SU-DHL-6 (cell line): ENCODE measurements at regions not wholly inside any gene's neighbourhood (a gene's known extent, or its start where the extent isn't known, plus 50 kb on each side); places are given as distances from the start of the nearest gene placed in this dataset.
"Not testable (repeated sequence)": the region's sequence is repeated elsewhere in the genome, so short reads cannot be mapped to it uniquely, and the experiment has no call there.

Experiments
- H2AFZ ChIP-seq: fragments of 200-600 bp; sonication (generic); 2 replicates; pipeline ENCODE4 v1.6.1; 2014; ENCODE audit warnings: low read depth, mild to moderate bottlenecking, moderate library complexity, mixed read lengths, antibody characterized with exemption, low read length; ENCODE audit not compliant: severe bottlenecking
- H3F3A ChIP-seq: fragments of 200-600 bp; shearing (Covaris generic); 2 replicates; pipeline ENCODE4 v1.6.0; 2016; ENCODE audit warnings: antibody characterized with exemption, mild to moderate bottlenecking; ENCODE audit not compliant: insufficient read depth
- H3K27ac ChIP-seq: fragments of 200-600 bp; sonication (generic); 2 replicates; pipeline ENCODE4 v1.5.1; 2016; ENCODE audit warnings: low read depth, mild to moderate bottlenecking, low read length, moderate library complexity, mixed read lengths
- H3K27me3 ChIP-seq: fragments of 200-600 bp; sonication (generic), shearing (Covaris generic); 2 replicates; pipeline ENCODE4 v1.6.0; 2014; ENCODE audit warnings: mild to moderate bottlenecking, low read length
- H3K36me3 ChIP-seq: fragments of 200-600 bp; sonication (generic); 2 replicates; pipeline ENCODE4 v1.6.1; 2014; ENCODE audit warnings: mild to moderate bottlenecking, low read length, mixed read lengths
- H3K4me2 ChIP-seq: fragments of 300-600, 200-600 bp; shearing (Covaris generic), sonication (generic); 2 replicates; pipeline ENCODE4 v1.6.0; 2014; ENCODE audit warnings: low read length, low read depth, mild to moderate bottlenecking; ENCODE audit not compliant: poor library complexity, severe bottlenecking
- H3K4me3 ChIP-seq: fragments of 200-600 bp; sonication (generic); 2 replicates; pipeline ENCODE4 v1.5.1; 2014; ENCODE audit warnings: antibody characterized with exemption, low read length, mild to moderate bottlenecking, mixed read lengths; ENCODE audit not compliant: insufficient read depth, poor library complexity, severe bottlenecking
- H3K79me2 ChIP-seq: fragments of 200-600 bp; sonication (generic); 2 replicates; pipeline ENCODE4 v1.6.1; 2014; ENCODE audit warnings: mild to moderate bottlenecking, low read length, moderate library complexity; ENCODE audit not compliant: insufficient read depth
- H3K9ac ChIP-seq: fragments of 200-600 bp; sonication (generic); 2 replicates; pipeline ENCODE4 v1.7.0; 2014; ENCODE audit warnings: mild to moderate bottlenecking, low read length
- H3K9me2 ChIP-seq: fragments of 200-600 bp; sonication (generic); replicated peaks from 2 replicates; pipeline ENCODE4 v1.6.1; 2014; ENCODE audit warnings: low read length; ENCODE audit not compliant: insufficient read depth
- H3K9me3 ChIP-seq: fragments of 200-600 bp; sonication (generic); 2 replicates; pipeline ENCODE4 v1.6.1; 2014; ENCODE audit warnings: low read length, mixed read lengths; ENCODE audit not compliant: insufficient read depth
- H4K20me1 ChIP-seq: fragments of 200-600 bp; sonication (generic); 2 replicates; pipeline ENCODE4 v1.6.1; 2014; ENCODE audit warnings: low read depth, mild to moderate bottlenecking, antibody characterized with exemption, low read length, moderate library complexity, mixed read lengths

DNA sequence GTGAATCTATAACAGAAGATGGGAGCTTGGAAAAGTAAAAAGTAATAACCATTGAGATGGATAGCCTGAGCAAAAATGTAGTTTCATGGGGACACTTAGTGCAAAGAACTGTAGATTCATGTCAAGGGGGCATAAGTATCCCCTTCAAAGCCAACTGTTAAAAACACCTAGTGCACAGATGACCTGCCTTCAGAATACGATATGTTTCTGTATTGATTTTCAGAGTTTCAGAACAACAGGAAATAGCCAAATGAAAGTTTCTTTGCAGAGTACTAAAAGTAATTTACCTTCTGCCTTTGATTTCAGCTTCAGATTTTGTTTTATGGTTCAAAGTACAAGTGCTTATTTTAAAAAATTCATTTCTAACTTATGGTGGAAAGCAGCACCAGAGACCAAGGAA, 593.1 kb downstream of the TTLL7 start:
- not testable (repeated sequence) for H3F3A ChIP-seq, H3K27me3 ChIP-seq, H3K4me3 ChIP-seq, H3K79me2 ChIP-seq, H4K20me1 ChIP-seq, H2AFZ ChIP-seq, H3K9me2 ChIP-seq, H3K36me3 ChIP-seq, H3K9ac ChIP-seq, H3K27ac ChIP-seq, H3K4me2 ChIP-seq, H3K9me3 ChIP-seq

DNA sequence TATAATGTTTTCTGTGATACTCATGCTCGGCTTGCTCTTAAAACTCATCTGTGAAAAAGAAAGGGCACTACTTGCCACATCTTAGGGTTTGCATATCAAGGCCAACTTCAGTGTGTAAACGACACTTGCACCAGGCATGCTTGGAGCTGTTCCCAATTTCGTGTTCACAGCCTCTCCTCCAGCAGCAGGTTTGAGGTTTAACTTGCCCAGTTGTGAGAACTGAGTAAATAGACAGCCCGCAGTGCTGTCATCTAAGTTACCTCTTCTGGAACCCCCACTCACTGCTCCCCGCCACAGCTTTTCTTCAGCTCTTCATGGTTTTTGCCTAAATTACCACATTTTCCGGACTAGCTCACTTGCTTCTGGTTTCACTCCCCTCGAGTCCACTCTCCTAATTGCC, 595.4 kb downstream of the TTLL7 start:
- H4K20me1 ChIP-seq, H3K9ac ChIP-seq, H3K27me3 ChIP-seq, H3F3A ChIP-seq, H2AFZ ChIP-seq, H3K4me2 ChIP-seq, H3K27ac ChIP-seq, H3K9me2 ChIP-seq, H3K79me2 ChIP-seq, H3K4me3 ChIP-seq, H3K36me3 ChIP-seq, H3K9me3 ChIP-seq: not testable (repeated sequence)

DNA sequence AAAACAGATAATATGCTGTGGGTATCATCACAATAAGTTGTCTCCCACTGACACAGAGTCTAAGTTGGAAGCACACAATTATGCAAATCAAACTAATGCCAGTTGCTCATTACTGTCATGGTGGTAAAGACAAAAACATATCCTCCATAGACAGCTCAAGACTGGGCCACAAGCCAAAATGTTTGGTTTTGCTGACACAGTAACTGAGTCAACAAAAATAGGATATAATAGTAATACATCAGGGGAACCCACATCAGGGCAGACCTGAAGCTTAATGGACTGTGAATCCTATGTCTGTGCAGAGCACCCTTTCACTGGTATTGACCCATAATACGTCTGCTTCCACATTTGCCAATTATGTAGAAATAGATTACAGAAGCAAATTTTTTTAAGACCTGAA, 597.8 kb downstream of the TTLL7 start:
- not testable (repeated sequence) for H3F3A ChIP-seq, H3K27ac ChIP-seq, H3K27me3 ChIP-seq, H3K4me3 ChIP-seq, H4K20me1 ChIP-seq, H3K9ac ChIP-seq, H3K9me3 ChIP-seq, H3K4me2 ChIP-seq, H3K9me2 ChIP-seq, H2AFZ ChIP-seq, H3K36me3 ChIP-seq, H3K79me2 ChIP-seq

DNA sequence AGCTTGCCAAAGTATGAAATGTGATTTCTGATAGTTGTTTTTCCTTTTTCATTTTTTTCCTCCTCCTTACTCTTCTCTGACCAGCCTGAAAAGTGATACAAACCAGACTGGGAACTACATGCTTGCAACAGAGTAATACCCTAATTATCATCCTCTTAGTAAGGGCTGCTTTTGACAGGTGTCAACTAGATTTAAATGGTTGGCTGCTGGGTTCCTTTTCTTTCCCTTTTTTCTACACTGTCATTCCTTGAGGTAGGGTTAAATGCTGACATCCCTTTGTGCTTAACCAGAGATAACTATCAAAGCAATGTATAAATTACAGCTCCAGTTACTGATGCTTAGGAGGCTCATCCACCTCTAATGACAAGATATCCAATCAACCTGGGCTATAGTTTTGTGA, 598.8 kb downstream of the TTLL7 start:
- H3K9me2 ChIP-seq, H3K4me2 ChIP-seq, H3K4me3 ChIP-seq, H4K20me1 ChIP-seq, H2AFZ ChIP-seq, H3K36me3 ChIP-seq, H3F3A ChIP-seq, H3K79me2 ChIP-seq, H3K27ac ChIP-seq, H3K9me3 ChIP-seq, H3K27me3 ChIP-seq, H3K9ac ChIP-seq: not testable (repeated sequence)

DNA sequence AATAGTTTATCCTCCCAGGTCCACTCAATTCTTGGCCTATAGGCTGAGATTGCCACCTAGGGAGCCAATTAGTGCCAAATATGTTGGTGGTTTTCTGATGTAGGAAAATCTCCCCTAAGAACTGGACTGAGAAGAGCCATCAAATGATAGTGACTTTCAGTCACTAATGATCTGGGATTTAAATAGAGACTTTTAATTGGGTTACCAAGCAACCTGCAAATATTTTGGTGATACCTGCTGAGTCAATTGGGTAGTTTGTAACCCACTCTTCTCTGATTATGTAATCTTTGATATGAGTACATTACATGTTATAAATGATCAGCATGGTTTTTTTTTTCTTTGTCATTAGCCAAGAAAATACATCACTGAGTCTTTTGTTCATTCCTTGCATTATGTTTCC, 600.8 kb downstream of the TTLL7 start:
- H3F3A ChIP-seq, H3K9me2 ChIP-seq, H3K9me3 ChIP-seq, H3K36me3 ChIP-seq, H4K20me1 ChIP-seq, H3K27me3 ChIP-seq, H3K27ac ChIP-seq, H3K79me2 ChIP-seq, H2AFZ ChIP-seq, H3K4me3 ChIP-seq, H3K9ac ChIP-seq, H3K4me2 ChIP-seq: not testable (repeated sequence)

DNA sequence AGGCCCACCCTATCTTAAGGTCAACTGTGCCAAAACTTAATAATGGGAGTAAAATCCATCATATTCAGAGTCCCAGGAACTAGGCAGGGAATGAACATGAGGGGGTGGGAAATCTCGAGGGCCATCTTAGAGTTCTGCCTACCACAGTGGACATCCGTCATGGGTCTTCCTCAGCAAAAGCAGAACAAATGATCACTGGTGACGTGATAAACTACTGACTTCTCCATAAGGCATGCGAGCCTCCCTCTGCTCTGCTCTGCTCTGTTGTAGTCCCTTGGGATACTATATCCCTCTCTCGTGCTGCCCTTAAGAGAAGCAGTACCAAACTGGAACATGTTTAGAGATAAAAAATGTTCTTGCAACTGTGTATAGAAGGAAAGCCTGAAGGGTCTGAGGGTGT, 603.8 kb downstream of the TTLL7 start:
- H3K9me2 ChIP-seq, H3F3A ChIP-seq, H2AFZ ChIP-seq, H3K4me3 ChIP-seq, H3K9ac ChIP-seq, H4K20me1 ChIP-seq, H3K9me3 ChIP-seq, H3K27ac ChIP-seq, H3K27me3 ChIP-seq, H3K4me2 ChIP-seq, H3K79me2 ChIP-seq, H3K36me3 ChIP-seq: not testable (repeated sequence)

DNA sequence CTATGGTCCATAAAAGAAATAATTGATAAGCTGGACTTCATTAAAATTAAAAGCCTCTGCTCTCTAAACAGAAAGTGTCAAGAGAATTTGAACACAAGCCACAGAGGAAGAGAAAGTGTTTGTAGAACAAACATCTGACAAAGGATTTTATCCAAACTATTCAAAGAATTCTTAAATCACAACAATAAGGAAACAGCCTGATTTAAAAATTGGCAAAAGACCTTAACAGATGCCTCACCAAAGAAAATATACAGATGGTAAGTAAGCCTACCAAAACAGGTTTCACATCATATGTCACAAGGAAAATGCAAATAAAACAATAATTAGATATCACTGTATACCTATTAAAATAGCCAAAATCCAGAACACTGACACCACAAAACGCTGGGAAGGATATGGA, 612.0 kb downstream of the TTLL7 start:
- H3K4me2 ChIP-seq, H4K20me1 ChIP-seq, H3K4me3 ChIP-seq, H3K27ac ChIP-seq, H3F3A ChIP-seq, H3K36me3 ChIP-seq, H3K79me2 ChIP-seq, H3K9me3 ChIP-seq, H3K9me2 ChIP-seq, H3K9ac ChIP-seq, H3K27me3 ChIP-seq, H2AFZ ChIP-seq: not testable (repeated sequence)

DNA sequence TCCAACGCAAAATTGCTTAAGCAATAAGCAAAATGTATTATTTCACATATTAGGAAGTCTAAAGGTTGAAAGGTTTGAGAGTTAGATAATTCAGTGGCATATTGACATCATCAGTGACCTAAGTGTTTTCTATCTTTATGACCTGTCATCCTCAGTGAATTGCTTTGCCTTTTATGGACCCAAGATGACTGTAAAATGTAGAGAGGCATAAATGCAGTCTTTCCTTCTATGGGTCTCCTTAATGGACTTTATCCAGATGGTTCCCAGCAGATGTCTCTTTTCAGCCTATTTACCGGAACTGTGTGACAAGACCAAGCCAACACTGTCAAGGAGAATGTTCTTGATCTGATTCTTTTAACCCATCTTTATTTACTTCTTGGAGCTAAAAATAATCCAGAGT, 615.8 kb downstream of the TTLL7 start:
- H3K9me3 ChIP-seq, H3K4me3 ChIP-seq, H3K27ac ChIP-seq, H2AFZ ChIP-seq, H3F3A ChIP-seq, H3K9me2 ChIP-seq, H3K79me2 ChIP-seq, H3K36me3 ChIP-seq, H3K27me3 ChIP-seq, H4K20me1 ChIP-seq, H3K9ac ChIP-seq, H3K4me2 ChIP-seq: not testable (repeated sequence)

DNA sequence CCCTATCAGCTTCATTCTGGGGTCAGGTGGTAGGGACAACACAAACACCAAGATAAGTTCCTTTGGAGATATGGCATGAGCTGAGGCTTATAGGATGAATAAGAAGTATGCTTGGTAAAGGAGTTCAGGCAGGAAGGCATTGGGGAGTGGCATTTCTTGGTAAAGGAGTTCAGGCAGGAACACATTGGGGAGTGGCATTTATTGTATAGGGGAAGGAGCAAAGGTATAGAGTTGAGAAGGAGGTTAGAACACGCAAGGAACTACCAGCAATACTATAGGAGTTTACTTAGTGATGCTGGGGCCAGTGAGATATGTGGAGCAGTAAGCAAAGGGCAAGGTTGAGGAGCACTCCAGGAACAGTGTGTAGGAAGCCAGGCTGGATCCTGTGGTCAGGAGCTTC, 625.9 kb downstream of the TTLL7 start:
- H3K9ac ChIP-seq, H3K36me3 ChIP-seq, H3K9me3 ChIP-seq, H3K79me2 ChIP-seq, H3K4me2 ChIP-seq, H3K27ac ChIP-seq, H3K27me3 ChIP-seq, H3K9me2 ChIP-seq, H2AFZ ChIP-seq, H4K20me1 ChIP-seq, H3F3A ChIP-seq, H3K4me3 ChIP-seq: not testable (repeated sequence)
